Activated naive CD4-positive, alpha-beta T cell (primary cell): ENCODE measurements at regions not wholly inside any gene's neighbourhood (a gene's known extent, or its start where the extent isn't known, plus 50 kb on each side); places are given as distances from the start of the nearest gene placed in this dataset.
"Not testable (repeated sequence)": the region's sequence is repeated elsewhere in the genome, so short reads cannot be mapped to it uniquely, and the experiment has no call there.

ENCODE experiments used
- DNase-seq, 4 experiments: peaks; one replicate each; lab custom pipeline; 2025; lab: John Stamatoyannopoulos, UW

DNA sequence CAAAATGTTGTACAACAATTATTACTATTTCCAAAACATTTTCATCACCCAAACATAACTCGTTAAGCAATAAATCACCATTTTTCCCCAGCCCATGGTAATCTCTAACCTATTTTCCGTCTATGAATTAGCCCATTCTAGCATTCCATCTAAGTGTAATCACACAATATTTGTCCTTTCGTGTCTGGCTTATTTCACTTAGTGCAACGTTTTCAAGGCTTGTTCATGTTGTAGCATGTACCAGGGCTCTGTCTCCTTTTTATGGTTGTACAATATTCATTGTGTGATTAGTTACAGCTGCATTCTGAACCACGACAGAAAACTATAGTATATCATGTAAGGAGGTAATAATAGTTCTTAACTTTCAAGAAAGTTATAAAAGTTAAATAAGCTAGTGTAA lies 656.0 kb upstream of the HS3ST1 start:
- DNase-seq: no peak

DNA sequence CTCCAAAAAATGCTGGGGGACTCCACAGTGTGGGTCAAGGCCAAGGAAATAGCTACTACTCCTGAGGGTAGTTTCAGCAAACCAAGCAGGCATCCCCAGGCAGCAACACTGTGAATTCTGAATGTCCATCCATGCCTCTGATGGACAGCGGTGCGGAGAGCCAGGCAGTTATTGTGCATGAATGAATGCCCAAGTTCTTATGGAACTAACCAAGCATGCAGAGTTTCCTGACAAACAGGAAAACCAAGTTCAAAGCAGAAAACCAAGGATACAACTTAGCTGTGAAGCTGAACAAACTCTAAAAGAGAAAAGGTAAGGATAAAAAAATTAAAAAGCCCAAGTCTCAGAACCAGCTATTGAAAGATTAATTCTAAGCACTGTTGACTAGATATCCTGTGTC lies 642.6 kb upstream of the HS3ST1 start:
- no peak for DNase-seq

DNA sequence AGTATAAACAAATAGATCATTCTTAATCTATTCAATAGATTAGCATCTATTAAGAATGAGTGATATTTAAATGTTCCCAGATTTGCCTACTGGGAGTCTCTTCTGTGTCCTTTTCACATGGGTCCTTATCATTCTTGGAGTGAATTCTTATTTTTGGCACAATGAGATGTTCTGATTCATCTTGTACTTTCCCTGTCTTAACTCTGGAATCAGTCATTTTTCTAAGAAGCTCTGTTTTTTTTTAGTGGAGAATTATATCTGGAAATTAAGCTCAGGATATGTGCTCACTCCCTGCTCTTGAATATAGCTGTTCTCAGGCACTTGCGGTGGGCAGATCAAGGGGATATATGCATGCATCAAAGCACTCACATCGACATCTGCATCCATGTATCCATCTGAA lies 625.3 kb upstream of the HS3ST1 start:
- no peak for DNase-seq

DNA sequence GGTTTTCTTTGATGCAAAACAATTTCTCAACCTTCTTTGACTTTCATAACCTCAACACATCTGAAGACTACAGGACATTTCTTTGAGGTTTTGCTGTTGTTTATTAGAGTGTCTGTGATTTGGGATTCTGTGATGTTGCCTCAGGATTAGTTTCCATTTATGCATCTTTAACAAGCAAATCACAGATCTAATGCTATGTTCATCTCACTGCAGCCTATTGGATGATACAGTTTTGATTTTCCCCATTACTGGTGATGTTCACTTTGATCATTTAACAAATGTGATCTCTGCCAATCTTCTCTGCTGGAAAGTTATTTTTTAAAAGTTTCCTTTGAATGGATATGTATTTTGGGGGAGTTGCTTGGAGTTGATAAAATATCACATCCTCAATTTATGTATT lies 624.9 kb upstream of the HS3ST1 start:
- no peak for DNase-seq

DNA sequence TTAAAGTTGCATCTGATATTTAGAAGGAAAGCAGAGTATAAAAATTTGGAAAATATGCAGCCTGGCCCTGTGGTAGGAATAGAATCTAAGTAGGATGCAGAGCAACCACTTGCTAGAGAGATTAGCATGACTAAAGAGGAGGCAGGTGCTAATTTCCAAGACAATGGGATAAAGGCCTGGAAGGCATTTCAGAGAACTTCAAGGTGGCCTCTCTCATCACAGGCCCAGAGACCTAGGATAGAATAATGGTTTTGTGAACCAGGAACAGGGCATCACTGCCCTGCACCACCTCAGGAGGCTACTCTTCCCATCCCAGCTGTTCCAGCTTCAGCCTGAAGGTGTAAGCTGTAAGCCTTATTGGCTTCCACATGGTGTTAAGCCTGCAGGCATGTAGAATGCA lies 621.7 kb upstream of the HS3ST1 start:
- DNase-seq: no peak

DNA sequence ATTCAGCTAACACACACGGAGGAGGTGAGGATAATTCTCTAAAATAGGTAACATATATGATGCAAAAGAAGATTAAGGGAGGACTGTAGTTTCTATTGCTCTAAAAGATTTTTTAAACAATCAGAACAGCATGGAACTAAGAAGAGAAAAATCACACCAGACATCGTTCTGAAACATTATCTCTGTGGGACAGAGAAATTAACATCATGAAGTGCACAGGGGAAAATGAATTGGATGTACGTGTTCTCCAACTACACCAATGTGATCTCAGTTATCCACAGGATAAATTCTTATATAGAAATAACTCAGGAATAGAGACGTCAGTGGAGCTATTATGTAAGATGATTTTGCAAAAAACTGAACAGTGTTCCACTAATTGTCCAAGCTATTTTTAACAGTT lies 614.1 kb upstream of the HS3ST1 start:
- no peak for DNase-seq

DNA sequence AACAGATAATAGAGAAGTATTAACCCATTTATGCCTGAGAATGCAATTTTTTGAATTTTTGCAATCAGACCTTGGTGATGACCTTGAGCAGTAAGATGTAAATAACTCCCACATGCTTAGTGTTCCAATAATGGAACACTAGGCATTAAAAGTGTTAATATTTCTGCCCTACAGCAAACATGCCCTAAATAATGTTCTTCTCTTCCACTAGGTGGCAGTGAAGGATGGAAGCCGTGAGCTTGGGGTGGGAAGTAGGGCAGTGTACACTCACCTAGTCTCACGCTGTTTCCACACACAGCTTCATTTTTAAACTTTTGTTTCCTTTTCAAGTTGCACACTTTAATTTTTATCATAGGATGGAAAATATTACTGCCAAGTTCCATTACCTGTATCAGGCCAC lies 613.1 kb upstream of the HS3ST1 start:
- DNase-seq: no peak

DNA sequence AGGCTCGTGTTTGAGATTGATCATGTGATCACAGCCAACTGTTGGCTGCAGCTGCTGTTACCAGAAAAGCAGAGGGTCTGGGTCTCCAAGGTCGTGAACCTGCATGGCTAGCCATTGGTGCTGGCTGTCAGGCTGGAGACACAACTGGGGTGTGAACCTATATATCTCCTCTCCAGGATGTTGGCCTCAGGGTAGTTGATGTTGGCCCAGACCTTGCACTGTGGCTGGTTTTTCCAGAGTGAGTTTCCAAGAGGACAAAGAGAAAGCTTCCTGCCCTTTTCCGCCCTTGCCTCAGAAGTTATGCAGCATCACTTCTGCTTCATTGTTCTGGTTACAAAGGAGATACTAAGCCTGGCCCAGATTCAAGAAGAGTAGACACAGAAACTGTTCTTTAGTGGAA lies 607.8 kb upstream of the HS3ST1 start:
- no peak for DNase-seq

DNA sequence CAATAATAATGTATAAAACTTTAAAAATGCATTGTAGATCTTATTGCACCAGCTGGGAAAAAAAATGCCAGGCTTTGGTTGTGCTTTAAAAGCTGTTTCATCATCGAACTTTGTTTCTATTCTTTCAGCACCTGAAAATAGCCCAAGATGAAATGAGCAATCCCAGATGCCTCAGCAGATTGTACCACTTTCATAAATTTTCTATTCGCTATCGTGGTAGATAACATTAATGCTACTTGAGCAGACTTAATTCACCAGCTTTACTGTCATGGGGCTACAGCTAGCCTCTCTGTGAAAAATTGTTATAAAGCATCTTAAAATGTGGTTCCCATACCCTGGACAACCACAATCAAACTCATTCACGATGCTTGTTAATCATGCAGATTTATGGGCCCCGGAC lies 599.6 kb upstream of the HS3ST1 start:
- no peak for DNase-seq

DNA sequence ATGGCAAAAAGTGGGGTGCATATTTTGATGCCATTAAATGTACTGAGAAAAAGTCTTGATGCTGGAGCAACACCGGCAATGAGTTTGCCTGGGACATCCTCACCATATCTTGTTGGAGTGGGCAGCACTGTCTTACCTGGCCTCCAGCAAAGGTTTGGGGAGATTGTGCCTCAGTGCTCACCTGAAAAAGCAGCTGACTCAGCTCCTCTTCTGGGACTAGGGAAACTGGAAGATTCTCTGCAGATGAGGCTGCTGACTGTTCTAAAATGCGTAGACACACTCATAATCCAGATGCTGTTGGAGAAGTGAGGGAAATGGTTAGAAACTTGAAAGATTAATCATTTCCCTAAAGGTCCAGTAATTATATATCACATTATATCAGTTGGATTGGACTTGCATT lies 593.7 kb upstream of the HS3ST1 start:
- DNase-seq: no peak

DNA sequence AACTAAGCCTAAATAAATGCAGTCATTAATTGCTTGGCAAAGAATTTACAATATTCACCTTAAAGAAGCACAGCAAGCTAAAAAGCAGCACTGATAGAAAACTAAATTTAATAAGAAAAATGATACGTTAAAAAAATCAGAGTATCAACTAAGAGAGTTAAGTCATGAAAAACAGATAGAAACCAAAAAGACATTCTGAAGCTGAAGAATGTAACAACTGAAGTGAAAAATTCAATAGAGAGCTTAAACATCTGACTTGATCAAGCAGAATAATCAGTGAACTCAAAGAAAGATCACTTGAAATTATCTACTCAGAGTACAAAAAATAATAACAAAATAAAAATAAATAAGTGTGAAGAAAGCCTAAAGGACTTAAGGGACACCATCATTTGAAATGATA lies 588.0 kb upstream of the HS3ST1 start:
- no peak for DNase-seq

DNA sequence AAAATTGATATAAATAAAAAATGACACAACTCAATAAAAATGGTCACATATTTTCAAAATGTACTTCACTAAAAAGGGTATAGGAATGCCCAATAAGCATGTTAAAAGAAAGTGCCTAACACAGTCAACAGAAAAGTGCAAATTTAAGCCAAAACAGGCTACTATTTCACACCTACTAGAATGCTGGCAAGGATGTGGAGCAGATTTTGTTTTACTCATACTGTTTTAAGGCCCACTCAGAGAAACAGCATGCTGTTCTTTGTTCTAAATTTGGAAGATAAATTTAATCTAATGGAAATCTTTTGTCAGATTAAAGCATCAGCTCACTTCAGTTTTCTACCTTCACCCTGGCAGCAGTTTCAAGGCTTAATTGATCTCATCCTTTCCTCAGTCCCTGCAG lies 576.8 kb upstream of the HS3ST1 start:
- no peak for DNase-seq

DNA sequence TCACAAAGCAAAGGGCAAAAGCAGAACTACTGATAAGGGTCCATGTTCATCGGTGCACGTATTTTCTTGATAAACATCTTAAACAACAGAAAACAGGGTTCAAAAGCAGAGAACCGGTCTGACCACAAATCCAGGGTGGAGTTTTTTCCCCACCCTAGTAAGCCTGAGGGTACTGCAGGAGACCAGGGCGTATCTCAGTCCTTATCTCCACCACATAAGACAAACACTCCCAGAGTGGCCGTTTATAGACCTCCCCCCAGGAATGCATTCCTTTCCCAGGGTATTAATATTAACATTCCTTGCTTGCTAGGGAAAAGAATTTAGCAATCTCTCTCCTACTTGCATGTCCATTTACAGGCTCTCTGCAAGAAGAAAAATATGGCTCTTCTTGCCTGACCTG lies 567.9 kb upstream of the HS3ST1 start:
- DNase-seq: not testable (repeated sequence)

DNA sequence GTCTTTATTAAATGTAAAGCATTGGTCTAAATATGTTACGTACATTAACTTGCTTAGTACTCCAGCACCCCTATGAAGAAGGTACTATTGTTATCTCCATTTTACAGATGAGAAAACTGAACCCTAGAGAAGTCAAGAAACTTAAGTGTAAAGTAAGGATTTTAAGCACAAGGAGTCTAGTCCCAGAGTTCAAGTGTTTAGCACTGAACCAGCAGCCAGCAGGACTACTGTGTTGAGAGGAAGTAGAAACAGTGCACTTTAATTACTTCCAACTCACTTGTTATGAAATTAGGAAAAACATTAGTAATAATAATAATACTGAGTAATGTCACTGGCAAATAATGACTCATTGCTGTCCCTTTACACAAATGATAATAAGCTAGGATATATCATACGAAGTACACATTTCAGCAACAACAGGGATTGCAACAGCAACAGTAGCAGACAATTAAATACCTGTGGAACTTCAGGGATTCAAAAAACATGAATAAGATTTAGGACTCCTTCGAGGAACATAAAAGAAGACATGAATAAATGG lies 548.1 kb upstream of the HS3ST1 start:
- DNase-seq: no peak

DNA sequence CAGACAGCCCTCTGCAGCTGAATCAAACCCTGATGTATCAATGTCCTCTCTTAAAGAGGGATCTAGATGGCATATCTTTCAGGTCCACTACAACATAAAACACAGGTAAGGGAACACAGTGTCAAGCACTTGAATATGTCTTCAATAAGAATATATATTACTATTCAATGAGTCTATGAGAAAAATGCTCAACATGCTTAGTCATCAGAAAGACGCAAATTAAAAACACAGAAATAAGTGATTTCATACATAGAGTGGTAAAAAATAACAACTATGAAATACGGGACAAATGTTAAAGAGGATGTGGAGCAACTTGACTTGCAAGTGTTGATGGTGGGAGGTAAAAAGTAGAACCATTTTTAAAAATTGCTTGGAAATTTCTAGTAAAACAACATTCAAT lies 544.6 kb upstream of the HS3ST1 start:
- no peak for DNase-seq

DNA sequence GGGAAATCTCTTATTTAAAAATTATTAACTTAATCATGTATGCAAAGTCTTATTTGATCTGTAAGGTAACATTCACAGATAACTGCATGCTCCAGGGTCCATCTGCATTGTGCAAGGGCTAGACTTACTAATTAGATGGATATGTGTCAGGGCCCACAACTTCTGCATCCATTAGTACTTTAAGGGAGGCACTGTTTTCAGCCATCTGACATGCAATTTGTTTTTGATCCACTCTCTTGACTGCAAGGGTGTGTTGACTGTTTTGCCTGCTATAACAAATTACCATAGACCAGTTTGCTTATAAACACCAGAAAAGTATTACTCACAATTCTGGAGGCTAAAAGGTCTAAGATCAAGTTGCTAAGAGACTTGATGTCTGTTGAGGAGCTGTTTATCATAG lies 542.1 kb upstream of the HS3ST1 start:
- DNase-seq: no peak

DNA sequence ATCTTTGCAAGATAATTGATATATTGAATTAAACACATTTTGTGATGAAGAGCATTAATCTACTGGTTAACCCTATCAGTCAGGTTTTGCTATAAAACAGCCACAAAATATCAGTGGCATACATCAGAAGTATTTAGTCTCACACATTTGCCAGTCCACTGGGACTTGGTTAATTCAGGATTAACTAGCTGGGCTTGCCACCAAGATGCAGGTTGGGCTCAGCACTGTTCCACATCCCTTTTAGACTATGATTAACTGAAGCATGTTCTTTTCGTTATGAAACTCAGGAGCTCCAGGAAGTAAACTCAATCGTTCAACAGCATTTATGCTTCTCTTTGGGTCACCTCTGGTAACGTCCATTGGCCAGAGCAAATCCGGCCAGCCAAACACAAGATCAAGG lies 538.1 kb upstream of the HS3ST1 start:
- no peak for DNase-seq

DNA sequence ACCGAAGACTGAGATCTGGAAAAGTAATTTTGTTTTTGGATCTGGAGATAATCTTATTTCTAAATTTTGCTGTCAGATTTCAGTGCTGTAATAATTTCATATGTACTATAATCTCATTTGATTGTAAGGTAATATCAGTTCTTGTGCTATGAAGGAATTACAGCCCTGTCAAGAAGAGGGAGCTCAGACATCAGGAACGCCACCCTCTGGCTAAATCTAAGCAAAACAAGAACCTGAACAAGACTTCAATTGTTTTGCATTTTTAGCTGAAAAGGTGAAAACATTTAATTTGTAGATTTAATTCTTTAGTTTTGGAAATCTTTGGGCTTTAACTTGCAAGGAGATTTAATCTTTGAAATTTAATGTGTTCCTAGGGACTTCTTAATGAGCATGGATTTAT lies 525.4 kb upstream of the HS3ST1 start:
- DNase-seq: no peak

DNA sequence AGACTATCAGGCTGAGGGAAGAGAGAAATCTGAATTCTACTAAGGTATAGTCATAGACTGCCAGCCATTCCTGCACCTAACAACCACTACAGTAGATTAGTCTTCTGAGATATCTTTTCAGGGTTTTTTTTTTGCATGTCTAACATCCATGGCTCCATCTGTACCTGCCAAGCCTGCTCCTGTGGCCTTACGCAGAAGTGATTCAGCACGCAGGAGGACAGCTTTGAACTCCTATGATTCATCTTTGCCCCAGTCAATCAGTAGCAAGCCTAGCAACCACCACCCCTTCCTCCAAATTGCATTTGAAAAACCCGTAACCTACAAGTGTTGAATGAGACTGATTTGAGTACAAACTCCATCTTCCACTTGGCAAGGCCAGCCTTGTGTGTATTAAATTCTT lies 520.7 kb upstream of the HS3ST1 start:
- DNase-seq: no peak

DNA sequence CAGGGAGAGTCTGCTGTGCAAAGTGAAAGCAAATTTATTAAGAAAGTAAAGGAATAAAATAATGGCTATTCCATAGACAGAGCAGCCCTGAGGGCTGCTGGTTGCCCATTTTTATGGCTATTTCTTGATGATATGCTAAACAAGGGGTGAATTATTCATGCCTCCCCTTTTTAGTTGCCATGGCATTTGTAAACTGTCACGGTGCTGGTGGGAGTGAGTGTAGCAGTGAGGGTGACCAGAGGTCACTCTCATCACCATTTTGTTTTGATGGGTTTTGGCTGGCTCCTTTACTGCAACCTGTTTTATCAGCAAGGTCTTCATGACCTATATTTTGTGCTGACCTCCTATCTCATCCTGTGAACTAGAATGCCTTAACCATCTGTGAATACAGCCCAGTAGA lies 518.9 kb upstream of the HS3ST1 start:
- not testable (repeated sequence) for DNase-seq

DNA sequence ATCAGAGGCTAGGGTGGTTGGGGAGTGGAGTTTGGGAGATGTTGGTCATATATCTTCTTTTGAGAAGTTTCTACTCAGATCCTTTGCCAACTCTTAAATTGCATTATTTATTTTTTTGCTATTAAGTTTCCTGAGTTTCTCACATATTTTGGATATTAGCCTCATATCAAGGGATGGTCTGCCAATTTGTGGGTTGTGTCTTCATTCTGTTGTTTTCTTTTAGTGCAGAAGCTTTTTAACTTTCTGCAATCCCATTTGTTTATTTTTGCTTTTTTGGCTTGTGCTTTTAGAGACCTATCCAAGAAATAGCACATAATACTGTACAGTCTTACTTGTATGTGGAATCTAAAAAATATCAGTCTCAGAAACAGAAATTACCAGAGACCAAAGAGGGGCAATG lies 509.2 kb upstream of the HS3ST1 start:
- DNase-seq: no peak

DNA sequence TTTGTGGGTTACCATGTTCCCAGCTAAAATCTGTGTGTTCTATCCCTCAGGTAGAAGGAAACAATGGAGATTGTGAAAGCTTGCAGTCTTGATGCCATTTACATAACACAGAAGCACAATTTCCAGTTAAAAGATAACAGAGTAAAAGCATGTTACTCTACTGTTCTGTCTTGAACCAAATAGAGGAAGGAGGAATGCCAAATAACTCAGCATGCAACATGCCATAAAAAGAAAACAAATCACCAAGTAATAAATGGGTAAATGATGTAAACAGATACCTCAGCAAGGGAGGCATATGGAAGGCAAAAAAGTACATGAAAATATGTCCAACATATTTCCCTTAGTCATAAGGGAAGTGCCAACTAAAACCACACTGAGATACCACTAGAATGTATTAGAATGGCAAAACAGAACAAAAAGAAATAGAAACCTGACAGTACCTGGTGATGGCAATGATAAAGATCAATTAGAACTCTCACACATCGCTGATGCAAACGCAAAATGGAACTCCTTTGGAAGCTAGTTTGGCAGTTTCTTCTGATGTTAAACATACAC lies 502.6 kb upstream of the HS3ST1 start:
- no peak for DNase-seq

DNA sequence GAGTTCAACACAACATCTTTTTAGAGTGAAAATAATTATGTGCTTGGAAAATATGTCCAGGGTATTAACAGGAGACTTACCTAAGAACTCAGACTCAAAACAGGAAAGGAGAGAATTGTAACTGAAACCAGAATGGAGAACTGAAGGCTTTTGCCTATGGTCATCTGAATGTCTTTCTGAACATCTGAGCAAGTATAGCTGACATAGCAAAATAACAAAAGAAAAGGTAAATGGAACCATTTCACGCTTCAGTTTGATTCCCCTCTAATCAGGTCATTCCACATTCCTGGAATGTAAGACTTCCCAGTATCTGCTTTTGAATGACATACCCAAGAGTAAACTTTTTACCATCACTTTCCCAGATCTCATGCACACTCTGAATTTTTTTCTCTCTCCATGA lies 500.4 kb upstream of the HS3ST1 start:
- no peak for DNase-seq

DNA sequence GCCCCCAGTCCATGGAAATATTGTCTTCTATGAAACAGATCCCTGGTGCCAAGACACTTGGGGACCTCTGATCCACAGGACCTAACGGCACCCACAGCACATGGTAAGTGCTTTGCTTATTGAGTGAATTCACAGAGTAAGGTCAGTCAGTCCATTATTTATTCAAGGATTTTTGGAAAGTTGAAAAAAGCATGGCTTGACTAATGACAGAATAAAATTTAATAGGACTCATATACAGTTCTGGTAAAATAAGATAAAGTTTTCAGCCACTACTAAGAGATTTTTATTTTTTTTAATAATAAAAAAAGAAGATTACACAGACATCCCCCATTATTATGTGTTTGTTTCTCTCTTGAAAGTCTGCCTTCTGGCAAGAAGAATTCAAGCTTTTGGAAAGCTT lies 490.6 kb upstream of the HS3ST1 start:
- DNase-seq: no peak

DNA sequence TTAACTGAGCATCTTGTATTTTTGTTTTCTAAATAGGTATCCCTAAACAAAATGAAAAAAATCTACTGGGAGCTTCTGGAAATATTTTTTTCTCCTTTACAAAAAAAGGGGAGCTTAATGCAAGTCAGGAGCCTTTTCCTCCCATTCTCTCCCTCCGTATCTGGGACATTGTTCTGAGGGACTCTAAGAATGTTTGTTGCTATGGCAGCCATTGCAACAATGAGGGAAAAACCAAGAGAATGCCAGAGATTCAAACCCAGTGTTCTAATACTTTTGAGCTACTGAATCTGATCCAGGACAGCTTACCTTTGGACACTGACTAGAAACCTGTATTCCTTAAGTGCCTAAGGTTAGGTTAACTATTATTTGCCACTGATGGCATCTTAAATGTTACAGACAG lies 485.7 kb upstream of the HS3ST1 start:
- DNase-seq: no peak
